Stimulated activated CD8-positive, alpha-beta memory T cell treated with anti-CD3 and anti-CD28 coated beads, Interleukin-15, amount 100 ng/mL, for 1 hour (primary cell): ENCODE measurements at regions not wholly inside any gene's neighbourhood (a gene's known extent, or its start where the extent isn't known, plus 50 kb on each side); places are given as distances from the start of the nearest gene placed in this dataset.
"Not testable (repeated sequence)": the region's sequence is repeated elsewhere in the genome, so short reads cannot be mapped to it uniquely, and the experiment has no call there.

Experiments used
- DNase-seq: peaks from one replicate; pipeline ENCODE4 v3.0.0-alpha.2; 2020; ENCODE audit warnings: low read depth

DNA sequence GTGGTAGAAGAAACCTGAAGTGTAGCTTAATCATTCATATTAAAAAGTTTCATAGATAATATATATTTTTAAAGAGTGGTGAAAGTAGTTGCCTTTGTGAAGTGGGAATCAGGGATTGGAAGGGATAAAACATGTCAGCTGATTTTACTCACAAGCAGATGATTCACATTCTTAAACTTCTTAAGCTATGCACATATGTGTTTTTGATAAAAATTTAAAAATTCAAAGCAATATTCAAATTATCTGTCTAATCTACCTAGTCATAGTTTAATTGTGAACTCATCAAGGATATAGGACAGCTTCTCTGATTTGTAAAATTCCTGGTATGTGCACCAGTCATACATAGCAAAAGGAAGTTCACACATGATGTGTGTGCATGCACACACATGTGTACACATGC, 520.6 kb upstream of the PITX2 start:
- DNase-seq, result no peak

DNA sequence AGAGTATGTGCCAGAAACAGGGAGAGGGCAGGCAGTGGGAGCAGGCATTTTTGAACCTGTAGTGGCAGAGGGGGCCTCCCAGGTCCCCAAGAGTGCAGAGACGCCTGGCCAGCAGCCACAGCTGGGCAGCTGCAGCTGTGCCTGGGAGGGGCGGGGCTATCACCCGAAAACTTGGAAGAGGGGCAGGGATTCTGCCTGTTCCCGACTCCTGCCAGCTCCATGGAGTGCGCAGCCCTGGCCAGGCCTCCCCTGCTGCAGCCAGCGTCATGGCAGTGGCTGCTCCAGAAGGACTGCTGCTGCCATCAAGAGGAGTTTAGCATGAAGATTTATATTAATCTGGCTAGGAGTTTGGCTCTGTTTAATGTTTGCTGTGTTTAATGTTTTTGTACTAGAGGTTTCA, 532.1 kb upstream of the PITX2 start:
- no peak for DNase-seq

- not testable (repeated sequence) for DNase-seq
Measured at GRCh38 chr4:111164556-111164955, 541.7 kb upstream of the PITX2 start.

DNA sequence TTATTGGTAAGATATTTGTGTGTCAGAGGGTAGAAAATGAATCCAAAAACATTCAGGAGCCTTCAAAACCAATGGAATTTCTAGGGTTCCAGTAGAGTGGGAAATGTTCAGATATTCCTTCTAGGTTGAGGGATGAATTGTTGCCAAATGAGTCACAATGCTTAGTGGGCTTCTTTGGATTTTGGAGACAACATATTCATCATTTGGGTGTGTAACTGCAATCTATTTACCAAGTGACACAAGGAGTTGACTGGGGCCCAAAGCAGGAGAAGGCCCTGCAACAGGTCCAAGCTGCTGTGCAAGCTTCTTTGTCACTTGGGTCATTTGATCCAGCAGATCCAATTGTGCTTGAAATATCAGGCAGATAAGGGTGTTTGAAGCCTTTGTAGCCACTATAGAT, 551.5 kb upstream of the PITX2 start:
- DNase-seq, result no peak

DNA sequence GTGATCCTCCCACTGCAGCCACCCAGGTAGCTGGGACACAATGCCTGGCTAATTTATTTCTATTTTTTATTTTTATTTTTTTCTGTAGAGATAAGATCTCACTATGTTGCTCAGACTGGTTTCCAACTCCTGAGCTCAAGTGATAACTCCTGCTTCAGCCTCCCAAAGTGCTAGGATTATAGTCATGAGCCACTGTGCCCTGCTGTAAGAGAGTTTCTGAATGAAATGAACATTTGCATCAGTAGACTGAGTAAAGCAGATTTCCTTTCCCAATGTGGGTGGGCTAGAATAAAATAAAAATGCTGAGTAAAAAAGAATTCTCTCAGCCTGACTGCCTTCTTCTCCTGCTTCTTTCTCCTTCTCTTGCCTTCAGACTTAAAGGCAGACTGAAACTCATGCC, 555.4 kb upstream of the PITX2 start:
- no peak for DNase-seq

DNA sequence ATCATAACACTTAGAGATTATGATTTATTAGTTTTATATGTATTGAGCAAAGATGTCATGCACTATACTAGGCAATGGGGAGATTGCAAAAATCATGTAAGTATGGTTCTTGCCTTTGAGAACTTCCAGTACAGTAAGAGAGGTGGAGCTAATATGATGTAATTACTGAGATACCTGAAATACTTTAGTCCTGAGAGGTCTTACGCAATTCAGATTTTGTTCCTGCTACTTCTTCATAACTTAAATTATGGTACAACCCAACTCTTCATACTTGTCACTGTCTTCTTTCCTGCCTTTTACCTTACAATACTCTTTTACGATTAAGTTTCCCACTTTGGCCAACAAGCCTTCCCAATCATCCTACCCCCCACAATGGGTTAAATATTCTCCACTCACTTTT, 564.2 kb upstream of the PITX2 start:
- no peak for DNase-seq

GRCh38 chr4:111198446-111198845, 575.6 kb upstream of the PITX2 start:
- DNase-seq, result no peak

DNA sequence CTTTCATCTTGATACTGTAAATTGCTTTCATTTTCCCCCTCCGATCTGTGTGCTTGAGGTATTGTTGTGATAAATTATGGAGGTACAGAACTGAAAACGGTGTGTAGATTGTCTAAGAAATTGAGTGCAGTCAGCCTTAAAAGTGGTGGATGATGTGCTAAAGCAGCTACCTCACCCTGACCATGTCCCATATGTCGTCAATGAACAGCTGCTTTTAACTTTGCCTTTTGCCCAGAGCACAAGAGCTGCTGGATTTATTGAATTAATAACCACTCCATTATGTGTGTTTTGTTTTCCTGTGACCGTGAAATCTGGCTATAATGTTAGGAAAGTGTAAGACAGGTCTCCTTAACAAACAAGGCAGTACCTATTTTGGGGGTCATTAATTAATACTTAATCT, 581.9 kb upstream of the PITX2 start:
- DNase-seq, result no peak

DNA sequence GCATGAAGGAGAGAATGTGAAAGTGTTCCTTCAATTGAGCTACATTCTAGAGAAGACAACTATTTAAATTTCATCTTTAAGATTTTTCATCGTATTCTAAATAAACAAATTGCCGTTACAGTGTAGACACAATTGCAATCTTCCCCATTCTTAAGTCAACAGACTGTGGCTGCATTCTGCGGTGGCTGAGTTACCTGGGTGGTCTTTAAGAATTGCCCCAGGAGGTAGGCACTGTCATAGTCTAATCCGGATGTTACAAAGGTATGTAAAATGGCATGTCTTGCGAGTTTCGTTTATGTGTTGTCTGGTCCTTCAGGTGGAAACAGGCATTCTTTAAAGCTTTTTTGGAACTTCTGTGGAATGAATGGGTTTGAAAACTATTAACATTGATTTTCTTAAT, 586.1 kb upstream of the PITX2 start:
- DNase-seq, result no peak

- DNase-seq, result no peak
Measured at GRCh38 chr4:111209706-111210105, 586.8 kb upstream of the PITX2 start.

- no peak for DNase-seq
Measured at GRCh38 chr4:111210595-111210994, 587.7 kb upstream of the PITX2 start.

DNA sequence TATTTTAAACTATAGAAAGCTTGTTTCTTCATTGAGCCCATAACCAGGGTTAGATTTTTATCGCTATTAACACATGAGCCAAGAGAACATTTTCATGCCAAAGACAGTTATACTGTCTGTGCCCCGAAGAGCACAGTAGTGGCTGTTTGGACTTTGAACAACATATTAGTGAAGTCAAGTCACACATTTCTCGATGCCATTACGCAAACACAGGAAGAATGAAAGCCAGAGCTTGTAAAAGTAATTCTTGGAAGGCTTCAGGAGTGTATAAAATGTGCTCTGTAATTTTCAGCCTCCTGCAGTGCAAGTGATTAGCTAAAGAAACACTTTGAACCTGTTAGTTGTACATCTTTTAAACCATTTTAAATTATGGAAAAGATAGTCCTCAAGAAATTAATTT, 590.7 kb upstream of the PITX2 start:
- no peak for DNase-seq

- no peak for DNase-seq
Measured at GRCh38 chr4:111214371-111214770, 591.5 kb upstream of the PITX2 start.

- DNase-seq, result no peak
Measured at GRCh38 chr4:111215755-111216154, 592.9 kb upstream of the PITX2 start.

DNA sequence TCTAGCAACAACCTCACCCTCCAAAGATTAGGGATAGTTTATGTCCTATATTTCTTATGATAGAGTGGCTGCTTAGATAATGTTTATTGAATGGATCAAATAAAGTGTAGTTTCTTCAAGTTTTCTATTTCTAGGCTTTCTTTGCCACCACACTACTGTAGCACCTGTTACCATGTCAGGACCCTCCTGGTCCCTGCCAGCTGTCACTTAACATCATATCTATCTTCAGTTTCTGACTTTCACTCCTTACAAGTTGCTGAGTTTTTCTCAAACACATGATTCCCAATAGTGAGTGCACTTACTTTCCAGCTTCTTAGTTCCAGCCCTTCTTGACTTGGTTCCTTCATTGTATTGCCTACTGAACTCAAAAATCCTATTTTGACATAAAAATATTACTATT, 593.9 kb upstream of the PITX2 start:
- DNase-seq, result no peak

- no peak for DNase-seq
Measured at GRCh38 chr4:111221371-111221770, 598.5 kb upstream of the PITX2 start.

DNA sequence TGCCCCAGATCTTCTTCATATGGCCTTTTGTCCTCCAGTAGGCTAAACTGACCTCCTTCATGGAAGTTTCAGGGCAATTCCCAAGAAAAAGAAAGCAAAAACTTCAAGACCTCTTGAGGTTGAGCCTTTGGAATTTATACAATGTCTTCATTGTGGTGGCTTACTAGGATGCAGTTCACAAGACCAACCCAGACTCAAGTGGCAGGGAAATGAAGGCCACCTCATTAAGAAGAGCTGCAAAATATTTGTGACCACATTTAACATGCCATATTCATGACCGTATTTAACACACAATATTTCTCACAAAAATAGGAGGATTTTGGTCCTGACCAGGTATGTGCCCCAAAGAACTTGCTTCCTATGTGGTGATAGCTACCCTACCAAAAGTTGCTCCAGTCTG, 605.5 kb upstream of the PITX2 start:
- no peak for DNase-seq

GRCh38 chr4:111228874-111229273, 606.0 kb upstream of the PITX2 start:
- no peak for DNase-seq

DNA sequence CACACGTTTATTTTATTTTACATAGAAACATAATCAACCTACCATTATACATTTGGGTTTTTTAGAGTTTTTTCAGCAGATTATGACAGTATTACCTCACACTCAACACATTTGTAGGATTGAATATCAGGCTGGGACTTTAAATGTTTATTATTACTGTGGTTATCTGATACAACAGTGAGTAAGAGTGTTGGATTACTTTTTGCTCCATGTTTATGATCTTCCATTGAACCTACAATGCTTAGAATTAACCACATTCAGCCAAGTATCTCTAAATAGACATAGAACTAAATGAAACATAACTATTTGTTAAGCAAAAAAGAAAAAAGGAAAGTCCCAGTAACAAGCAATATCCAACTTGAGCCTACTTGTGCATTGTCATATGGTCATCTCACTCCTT, 607.4 kb upstream of the PITX2 start:
- no peak for DNase-seq

GRCh38 chr4:111231281-111231680, 608.4 kb upstream of the PITX2 start:
- no peak for DNase-seq

- DNase-seq, result no peak
Measured at GRCh38 chr4:111234939-111235338, 612.1 kb upstream of the PITX2 start.

- no peak for DNase-seq
Measured at GRCh38 chr4:111263836-111264235, 641.0 kb upstream of the PITX2 start.

DNA sequence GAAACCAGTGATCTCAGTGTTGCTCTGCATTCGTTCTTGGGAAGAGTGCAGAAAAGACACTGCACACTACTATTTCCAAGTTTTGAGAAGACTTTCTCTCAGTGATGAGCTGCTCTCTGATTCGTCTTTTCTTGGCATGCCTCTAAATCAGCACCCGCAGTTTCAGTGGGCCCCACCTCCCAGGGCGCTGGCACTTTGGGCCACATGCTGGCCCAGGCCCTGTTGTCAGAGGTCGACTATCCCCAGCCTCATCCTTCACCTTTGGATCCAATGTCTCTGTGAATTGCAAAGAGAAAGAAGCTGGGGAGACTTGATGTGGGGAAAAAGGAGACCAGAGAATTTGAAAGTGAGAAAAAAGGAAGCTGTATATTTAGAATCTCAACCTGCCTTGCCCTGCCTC, 644.1 kb upstream of the PITX2 start:
- no peak for DNase-seq

DNA sequence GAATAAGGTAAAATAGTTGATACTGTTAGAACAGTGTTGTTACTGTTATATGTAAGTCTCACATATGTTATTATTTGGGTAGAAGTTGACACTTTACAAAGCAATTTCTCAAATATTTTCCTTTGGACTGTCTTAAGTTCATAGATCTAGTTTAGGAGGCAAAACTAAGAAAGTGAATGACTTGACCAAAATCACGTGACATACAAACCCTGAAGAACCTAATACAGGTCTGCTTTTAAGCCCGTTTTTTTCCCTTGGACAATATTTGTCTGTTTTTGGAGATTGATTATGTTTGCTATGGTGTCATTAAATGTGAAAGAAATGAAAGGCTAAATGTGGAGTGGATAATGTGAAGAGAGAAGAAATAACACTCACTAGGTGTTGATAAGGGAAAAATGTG, 644.9 kb upstream of the PITX2 start:
- DNase-seq, result no peak

DNA sequence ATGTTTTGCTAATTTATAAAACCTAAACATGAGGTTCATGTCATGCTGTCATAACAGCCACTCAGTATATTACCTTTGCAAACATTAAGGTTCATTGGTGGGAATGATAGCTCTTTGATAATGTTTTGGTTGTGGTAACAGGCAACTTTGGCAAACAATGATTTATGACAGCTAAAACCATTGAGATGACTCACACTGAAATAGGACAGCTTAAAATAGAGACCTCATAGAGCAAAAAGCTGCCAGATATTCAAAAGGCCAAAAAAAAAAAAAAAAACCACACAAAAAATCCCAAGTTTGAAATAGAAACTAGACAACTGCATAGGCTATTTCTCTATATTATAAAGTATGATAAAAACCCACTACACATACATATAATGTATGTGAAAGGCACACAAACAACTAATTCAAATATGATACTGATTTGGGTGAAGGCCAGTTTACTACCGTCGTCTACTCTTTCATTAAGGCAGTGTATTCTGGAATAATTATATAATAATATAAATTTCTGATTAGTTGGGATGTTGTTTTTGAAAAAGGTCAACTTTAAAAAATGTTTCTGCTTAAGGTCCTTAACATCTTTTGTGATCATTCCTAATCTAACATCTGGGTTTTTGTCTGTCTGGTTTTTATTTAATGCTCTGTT, 646.0 kb upstream of the PITX2 start:
- no peak for DNase-seq
